Endodermal cell (in vitro differentiated cells): ENCODE measurements at regions not wholly inside any gene's neighbourhood (a gene's known extent, or its start where the extent isn't known, plus 50 kb on each side); places are given as distances from the start of the nearest gene placed in this dataset.

Experiments
- DNase-seq: peaks from one replicate; pipeline ENCODE4 v3.0.0-alpha.2; 2017
- H3K27ac ChIP-seq: 2 replicates; pipeline ENCODE4 v1.5.1; 2013; ENCODE audit warnings: mild to moderate bottlenecking, low read depth, low read length, moderate library complexity
- H3K27me3 ChIP-seq: 2 replicates; pipeline ENCODE4 v1.6.1; 2013; ENCODE audit warnings: mild to moderate bottlenecking, low read length, moderate library complexity; ENCODE audit not compliant: insufficient read depth, control insufficient read depth, poor library complexity, severe bottlenecking
- H3K36me3 ChIP-seq: 2 replicates; pipeline ENCODE4 v1.7.0; 2013; ENCODE audit warnings: mild to moderate bottlenecking, low read length, moderate library complexity; ENCODE audit not compliant: control insufficient read depth, insufficient read depth
- H3K4me1 ChIP-seq: one replicate; pipeline ENCODE4 v1.7.0; 2013; ENCODE audit warnings: low read length; ENCODE audit not compliant: control insufficient read depth, insufficient read depth
- H3K4me3 ChIP-seq: 2 replicates; pipeline ENCODE4 v1.5.1; 2013; ENCODE audit warnings: mild to moderate bottlenecking, low read length, moderate library complexity
- H3K9ac ChIP-seq: 2 replicates; pipeline ENCODE4 v1.6.1; 2013; ENCODE audit warnings: mild to moderate bottlenecking, low read length, moderate library complexity; ENCODE audit not compliant: poor library complexity, severe bottlenecking; ENCODE audit errors: extremely low read depth
- H3K9me3 ChIP-seq: 2 replicates; pipeline ENCODE4 v1.6.1; 2013; ENCODE audit warnings: mild to moderate bottlenecking, low read length, moderate library complexity; ENCODE audit not compliant: control insufficient read depth
- H3K27ac Mint-ChIP-seq: 2 replicates; pipeline ENCODE4 v1.8.0; 2020; ENCODE audit warnings: mixed read lengths
- H3K27me3 Mint-ChIP-seq: 2 replicates; pipeline ENCODE4 v1.8.0; 2021; ENCODE audit warnings: mild to moderate bottlenecking, mixed read lengths; ENCODE audit not compliant: insufficient read depth
- H3K36me3 Mint-ChIP-seq: 2 replicates; pipeline ENCODE4 v1.8.0; 2020; ENCODE audit warnings: low read depth, mixed read lengths
- H3K4me1 Mint-ChIP-seq: 2 replicates; pipeline ENCODE4 v1.8.0; 2020; ENCODE audit warnings: mixed read lengths
- H3K4me3 Mint-ChIP-seq: 2 replicates; pipeline ENCODE4 v1.8.0; 2020; ENCODE audit warnings: mild to moderate bottlenecking, moderate library complexity, mixed read lengths
- H3K9me3 Mint-ChIP-seq: 2 replicates; pipeline ENCODE4 v1.8.0; 2020; ENCODE audit warnings: mild to moderate bottlenecking, mixed read lengths
- CTCF ChIP-seq: fragments of 200-600 bp; sonication (generic); conservative IDR thresholded peaks from 2 replicates; pipeline ENCODE4 v1.5.0; 2021; ENCODE audit warnings: antibody characterized with exemption, mild to moderate bottlenecking
- WGBS, 2 experiments: methylation state at CpG; one replicate each; pipeline versions ENCODE4 v1.1.5 to v1.1.7; 2013; ENCODE audit warnings: missing lambda C conversion rate in 2 of 2, mixed read lengths in 1 of 2; ENCODE audit not compliant: insufficient coverage in 1 of 2, insufficient read length in 1 of 2; 5-methylcytosine and 5-hydroxymethylcytosine counted together

- H3K4me1 Mint-ChIP-seq: peaks cover 9% of the 10 kb centered on the region
- 94% methylated on average over 2 of the region's 2 CpGs; no CpG with 5 or more reads in 1 of the 2 experiments for WGBS, 2 experiments
- Histone ChIP-seq H3K4me3 (no peak overlapping the region), H3K27me3 (no peaks in the 10 kb centered on the region), H3K36me3 (no peaks in the 10 kb centered on the region), H3K9ac (no peak overlapping the region), H3K4me1 (no peaks in the 10 kb centered on the region), H3K9me3 (no peaks in the 10 kb centered on the region), H3K27ac (no peak overlapping the region)
- no peak overlapping the region for H3K27ac Mint-ChIP-seq
- no peak overlapping the region for H3K4me3 Mint-ChIP-seq
- H3K27me3 Mint-ChIP-seq: no peaks in the 10 kb centered on the region
- H3K36me3 Mint-ChIP-seq: no peaks in the 10 kb centered on the region
- no peak for DNase-seq
- H3K9me3 Mint-ChIP-seq: no peaks in the 10 kb centered on the region
- no peak for TF ChIP-seq CTCF
These were observed 67.2 kb upstream of the CAMK2D start for GRCh38 chr4:113828702-113829101.

GRCh38 chr4:113827285-113827684 lies 65.7 kb upstream of the CAMK2D start:
- H3K27ac Mint-ChIP-seq: no peak overlapping the region
- WGBS, 2 experiments: 80 to 97% methylated on average over 1 to 2 of the region's 2 CpGs

GRCh38 chr4:113826421-113826820 lies 64.9 kb upstream of the CAMK2D start:
- WGBS, 2 experiments: 87 to 92% methylated on average over 2 of the region's 2 CpGs
- Mint-ChIP-seq H3K4me3 (no peak overlapping the region), H3K27ac (no peak overlapping the region), H3K9me3 (no peaks in the 10 kb centered on the region), H3K27me3 (no peaks in the 10 kb centered on the region), H3K4me1 (peaks cover 6% of the 10 kb centered on the region), H3K36me3 (no peaks in the 10 kb centered on the region)
- Histone ChIP-seq H3K36me3 (no peaks in the 10 kb centered on the region), H3K4me3 (no peak overlapping the region), H3K4me1 (no peaks in the 10 kb centered on the region), H3K27ac (no peak overlapping the region), H3K9ac (no peak overlapping the region), H3K27me3 (no peaks in the 10 kb centered on the region), H3K9me3 (no peaks in the 10 kb centered on the region)
- no peak for TF ChIP-seq CTCF
- no peak for DNase-seq

More at GRCh38 chr4:113827285-113827684, 65.7 kb upstream of the CAMK2D start:
- Histone ChIP-seq H3K9me3 (no peaks in the 10 kb centered on the region), H3K36me3 (no peaks in the 10 kb centered on the region), H3K4me1 (no peaks in the 10 kb centered on the region), H3K27me3 (no peaks in the 10 kb centered on the region), H3K4me3 (no peak overlapping the region), H3K9ac (no peak overlapping the region), H3K27ac (no peak overlapping the region)
- H3K36me3 Mint-ChIP-seq: no peaks in the 10 kb centered on the region
- H3K4me1 Mint-ChIP-seq: peaks cover 9% of the 10 kb centered on the region
- H3K4me3 Mint-ChIP-seq: no peak overlapping the region
- no peak for TF ChIP-seq CTCF
- no peaks in the 10 kb centered on the region for H3K27me3 Mint-ChIP-seq
- no peaks in the 10 kb centered on the region for H3K9me3 Mint-ChIP-seq
- no peak for DNase-seq
